OCI-LY7 (cell line): ENCODE measurements at regions not wholly inside any gene's neighbourhood (a gene's known extent, or its start where the extent isn't known, plus 50 kb on each side); places are given as distances from the start of the nearest gene placed in this dataset.

ENCODE experiments used
- BruUV-seq: library from RNA; stranded (reverse); fragments of 400-500 nt; replicated peaks from 2 replicates; lab custom pipeline; 2021; lab: Mats Ljungman, UMichigan
- CTCF ChIA-PET: fragments of 300-600 bp; sonication (Branson Sonifier 250); formaldehyde crosslinking; loops from one replicate; lab custom pipeline; 2022; ENCODE audit warnings: antibody characterized with exemption; ENCODE audit not compliant: unreplicated experiment; lab: Charles Lee
- POLR2A ChIA-PET: fragments of 300-600 bp; sonication (Branson Sonifier 250); formaldehyde crosslinking; loops from one replicate; lab custom pipeline; 2022; ENCODE audit warnings: antibody characterized with exemption; lab: Charles Lee
- DNase-seq: peaks from one replicate; pipeline ENCODE4 v3.0.0-alpha.2; 2015; ENCODE audit warnings: low spot score
- H2AFZ ChIP-seq: fragments of 200-600 bp; sonication (generic), shearing (Covaris generic); 2 replicates; pipeline ENCODE4 v1.6.1; 2014; ENCODE audit warnings: mild to moderate bottlenecking, antibody characterized with exemption, low read length, moderate library complexity
- H3K27ac ChIP-seq: fragments of 200-600 bp; sonication (generic); 2 replicates; pipeline ENCODE4 v1.5.1; 2014; ENCODE audit warnings: mixed run types, low read depth, mild to moderate bottlenecking, moderate library complexity, low read length, inconsistent platforms; ENCODE audit not compliant: poor library complexity, severe bottlenecking
- H3K36me3 ChIP-seq: fragments of 200-600 bp; sonication (generic); 2 replicates; pipeline ENCODE4 v1.6.1; 2014; ENCODE audit warnings: mild to moderate bottlenecking, antibody characterized with exemption, low read length, moderate library complexity, mixed read lengths; ENCODE audit not compliant: insufficient read depth
- H3K4me1 ChIP-seq: fragments of 200-600 bp; sonication (generic); 2 replicates; pipeline ENCODE4 v1.5.1; 2014; ENCODE audit warnings: mild to moderate bottlenecking, low read length; ENCODE audit not compliant: insufficient read depth, poor library complexity, severe bottlenecking
- H3K4me2 ChIP-seq: fragments of 200-600 bp; sonication (generic); 2 replicates; pipeline ENCODE4 v1.6.1; 2014; ENCODE audit warnings: mild to moderate bottlenecking, low read length
- H3K4me3 ChIP-seq: fragments of 200-600 bp; sonication (generic); 2 replicates; pipeline ENCODE4 v1.5.1; 2014; ENCODE audit warnings: mild to moderate bottlenecking, low read depth, low read length; ENCODE audit not compliant: poor library complexity, severe bottlenecking
- H3K79me2 ChIP-seq: fragments of 200-600 bp; sonication (generic); 2 replicates; pipeline ENCODE4 v1.6.1; 2016; ENCODE audit warnings: low read depth, mild to moderate bottlenecking, low read length, moderate library complexity, mixed read lengths; ENCODE audit not compliant: insufficient read depth
- H3K9me2 ChIP-seq: fragments of 200-600 bp; sonication (generic); 2 replicates; pipeline ENCODE4 v1.6.1; 2016; ENCODE audit warnings: mild to moderate bottlenecking, low read length, mixed read lengths; ENCODE audit not compliant: insufficient read depth
- H3K9me3 ChIP-seq: fragments of 200-600 bp; sonication (generic); 2 replicates; pipeline ENCODE4 v1.6.1; 2014; ENCODE audit warnings: mild to moderate bottlenecking, mixed run types, low read length, mixed read lengths
- H4K20me1 ChIP-seq: fragments of 200-600 bp; sonication (generic); 2 replicates; pipeline ENCODE4 v1.6.1; 2014; ENCODE audit warnings: mild to moderate bottlenecking, antibody characterized with exemption, low read length, moderate library complexity, mixed read lengths; ENCODE audit not compliant: insufficient read depth
- CTCF ChIP-seq: fragments of 200-600 bp; sonication (generic); conservative IDR thresholded peaks from 2 replicates; pipeline ENCODE4 v1.5.1; 2014; ENCODE audit warnings: mild to moderate bottlenecking, antibody characterized with exemption, low read length, moderate library complexity, mixed read lengths
- EZH2phosphoT487 ChIP-seq: fragments of 200-600 bp; sonication (generic); IDR thresholded peaks from 2 replicates; pipeline ENCODE4 v1.6.1; 2018; ENCODE audit warnings: low read depth, borderline replicate concordance, mild to moderate bottlenecking, mixed run types, antibody characterized with exemption, low read length, moderate library complexity, mixed read lengths
- intact Hi-C: fragments of 100-400 bp; cut with micrococcal nuclease; formaldehyde crosslinking; loops from one replicate; pipeline ENCODE4 v1.10.0; 2022; ENCODE audit not compliant: unreplicated experiment

DNA sequence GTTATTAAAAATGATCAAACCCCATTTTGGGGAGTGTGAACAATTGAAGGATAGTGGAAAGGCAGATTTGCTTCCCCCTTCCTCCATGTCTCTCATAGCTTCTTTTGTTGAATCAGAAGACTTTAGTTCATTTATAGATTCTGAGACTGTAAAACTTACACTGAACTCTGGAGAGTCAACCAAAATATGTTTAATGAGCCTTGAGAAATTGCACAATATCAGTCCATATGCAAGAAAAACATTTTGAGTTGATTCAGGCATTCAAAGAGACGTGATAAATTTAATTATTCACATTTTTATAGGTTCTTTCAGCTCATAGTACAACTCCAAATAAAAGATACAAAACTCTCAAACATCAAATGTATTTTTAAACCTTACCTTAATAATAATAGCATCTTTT lies 354.4 kb upstream of the SPRED2 start:
- Histone ChIP-seq H3K4me3 (no peak overlapping the region), H3K4me1 (no peaks in the 10 kb centered on the region), H3K36me3 (no peaks in the 10 kb centered on the region), H3K9me3 (no peaks in the 10 kb centered on the region), H3K4me2 (no peak overlapping the region), H3K27ac (no peak overlapping the region), H2AFZ (no peak overlapping the region), H3K79me2 (no peaks in the 10 kb centered on the region), H3K9me2 (no peaks in the 10 kb centered on the region), H4K20me1 (no peaks in the 10 kb centered on the region)
- ChIA-PET POLR2A (no interaction called here), CTCF (no interaction called here)
- DNase-seq = no peak
- intact Hi-C loops = no loop called here
- BruUV-seq = no TSS peak
- no peak for TF ChIP-seq CTCF
- TF ChIP-seq EZH2phosphoT487 = no peak

DNA sequence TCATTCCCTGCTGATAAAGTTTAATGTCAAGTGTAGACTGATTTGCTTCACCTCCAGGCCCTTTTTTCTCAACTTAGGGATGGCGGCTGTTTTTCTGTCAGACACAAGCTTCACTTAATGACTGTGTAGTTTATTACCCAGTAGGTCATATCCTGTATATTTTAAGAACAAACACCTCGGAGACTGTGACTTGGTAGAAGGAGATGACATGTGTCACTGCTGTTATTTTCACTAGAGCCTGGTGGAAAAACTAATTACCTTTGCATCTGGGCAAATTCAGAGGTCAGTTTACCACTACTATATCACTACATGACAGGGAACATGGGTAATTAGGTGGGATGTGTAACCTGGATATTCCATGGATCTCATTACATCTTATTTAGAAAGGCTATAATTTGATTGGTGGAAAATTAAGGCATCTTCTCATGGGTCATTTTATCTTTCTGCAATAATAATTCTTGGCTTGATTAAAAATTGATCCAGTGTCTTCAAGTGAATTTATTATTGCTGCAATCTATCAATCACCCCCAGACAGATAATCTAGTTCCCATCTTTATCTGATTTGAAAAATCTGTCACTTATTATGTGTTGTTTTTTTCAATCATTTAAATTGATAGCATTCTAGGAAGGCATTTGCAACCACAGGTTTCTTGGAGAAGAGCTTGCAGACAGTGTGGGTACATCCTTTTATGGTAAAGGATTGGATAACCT lies 353.8 kb upstream of the SPRED2 start:
- no peaks in the 10 kb centered on the region for H3K36me3 ChIP-seq
- no peaks in the 10 kb centered on the region for H3K79me2 ChIP-seq
- H3K9me3 ChIP-seq = no peaks in the 10 kb centered on the region
- DNase-seq = no peak
- no peak overlapping the region for H2AFZ ChIP-seq
- H3K27ac ChIP-seq = no peak overlapping the region
- ChIA-PET CTCF (no interaction called here), POLR2A (no interaction called here)
- TF ChIP-seq EZH2phosphoT487 (no peak), CTCF (no peak)
- intact Hi-C loops = no loop called here
- H3K4me1 ChIP-seq = no peaks in the 10 kb centered on the region
- H4K20me1 ChIP-seq = no peaks in the 10 kb centered on the region
- BruUV-seq = no TSS peak
- H3K9me2 ChIP-seq = no peaks in the 10 kb centered on the region
- H3K4me3 ChIP-seq = no peak overlapping the region
- no peak overlapping the region for H3K4me2 ChIP-seq

- no peaks in the 10 kb centered on the region for H3K4me1 ChIP-seq
- H4K20me1 ChIP-seq = no peaks in the 10 kb centered on the region
- H3K4me2 ChIP-seq = no peak overlapping the region
- no peak overlapping the region for H2AFZ ChIP-seq
- H3K79me2 ChIP-seq = no peaks in the 10 kb centered on the region
- H3K9me2 ChIP-seq = no peaks in the 10 kb centered on the region
- H3K36me3 ChIP-seq = no peaks in the 10 kb centered on the region
- no peak overlapping the region for H3K27ac ChIP-seq
- BruUV-seq = no TSS peak
- intact Hi-C loops = no loop called here
- CTCF ChIA-PET = no interaction called here
- POLR2A ChIA-PET = no interaction called here
- DNase-seq = no peak
- no peaks in the 10 kb centered on the region for H3K9me3 ChIP-seq
- H3K4me3 ChIP-seq = no peak overlapping the region
- TF ChIP-seq CTCF (no peak), EZH2phosphoT487 (no peak)
These were observed 350.7 kb upstream of the SPRED2 start for GRCh38 chr2:65782996-65783650.
